ENCODE measurements at regions not wholly inside any gene's neighbourhood (a gene's known extent, or its start where the extent isn't known, plus 50 kb on each side); places are given as distances from the start of the nearest gene placed in this dataset.

DNA sequence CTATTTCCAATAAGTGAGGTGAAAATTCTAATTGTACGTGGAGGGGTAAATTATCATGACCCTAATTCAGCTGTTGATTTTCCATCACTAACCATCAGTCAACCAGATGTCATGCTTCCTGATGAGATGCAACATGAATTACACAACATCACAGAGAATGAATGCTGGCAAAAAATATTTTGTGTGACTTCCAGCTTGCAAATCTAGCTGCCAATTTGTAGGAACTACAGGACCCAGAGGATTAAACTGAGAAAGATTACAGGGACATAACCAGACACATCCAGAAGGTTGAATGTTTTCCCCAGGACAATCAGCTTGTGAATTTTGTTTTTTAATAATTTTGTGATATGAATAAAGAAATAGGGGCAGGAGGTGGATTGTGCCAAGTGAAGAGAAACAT is 349.0 kb upstream of the ATP10A start (continued):
- no peak for TF ChIP-seq ZFP36 (IDR thresholded peaks at IDR 0.05; ENCODE audit: borderline replicate concordance, partially characterized antibody)
- TF ChIP-seq TFCP2L1 (CRISPR knock-in tag; IDR thresholded peaks at IDR 0.05) = no peak
- TF ChIP-seq CHD4 (IDR thresholded peaks at IDR 0.05; ENCODE audit: borderline replicate concordance) = no peak
- TF ChIP-seq ZC3H11A (IDR thresholded peaks at IDR 0.05) = no peak
- no peak for TF ChIP-seq POLR2AphosphoS2 (conservative IDR thresholded peaks at IDR 0.05; ENCODE audit: low read length)
- TF ChIP-seq CBX2 (IDR thresholded peaks at IDR 0.05; ENCODE audit: borderline replicate concordance, low read depth) = no peak
- no peak for TF ChIP-seq NFE2L2 (conservative IDR thresholded peaks at IDR 0.05; ENCODE audit: low read length)

- no peak overlapping the region for H3K4me2 ChIP-seq
- no peak overlapping the region for H3K27ac ChIP-seq
- H3K4me3 ChIP-seq = no peak overlapping the region
- no peak for DNase-seq (ENCODE audit: low read depth in 1 of 2, low spot score in 1 of 2)
- FAIRE-seq = no peak
- no peak for ATAC-seq
- WGBS (ENCODE audit: missing lambda C conversion rate) = 4% methylated on average over 3 of the region's 3 CpGs
- H3K9me3 ChIP-seq = no peaks in the 10 kb centered on the region
- TF ChIP-seq, protein P1, sequence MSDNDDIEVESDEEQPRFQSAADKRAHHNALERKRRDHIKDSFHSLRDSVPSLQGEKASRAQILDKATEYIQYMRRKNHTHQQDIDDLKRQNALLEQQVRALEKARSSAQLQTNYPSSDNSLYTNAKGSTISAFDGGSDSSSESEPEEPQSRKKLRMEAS (IDR thresholded peaks at IDR 0.05) = no peak
- POLR2A ChIA-PET = no interaction called here
- CTCF ChIA-PET = interaction anchor here (1.3 kb wide), 1 partner anchor 50 kb away, joined by 3 read pairs; no protein-coding TSS in a partner anchor
- no peaks in the 10 kb centered on the region for H3K4me1 ChIP-seq
These were observed 347.9 kb upstream of the ATP10A start for GRCh38 chr15:26210980-26211379.

- TF ChIP-seq ZFP36 (IDR thresholded peaks at IDR 0.05; ENCODE audit: borderline replicate concordance, partially characterized antibody) (no peak), POLR2A (IDR thresholded peaks at IDR 0.05; ENCODE audit: low read length) (no peak), CBX8 (IDR thresholded peaks at IDR 0.05) (no peak), FOXS1 (CRISPR knock-in tag; IDR thresholded peaks at IDR 0.05) (no peak), EHMT2 (IDR thresholded peaks at IDR 0.05; ENCODE audit: low read depth) (no peak)
- TF ChIP-seq, protein P2, sequence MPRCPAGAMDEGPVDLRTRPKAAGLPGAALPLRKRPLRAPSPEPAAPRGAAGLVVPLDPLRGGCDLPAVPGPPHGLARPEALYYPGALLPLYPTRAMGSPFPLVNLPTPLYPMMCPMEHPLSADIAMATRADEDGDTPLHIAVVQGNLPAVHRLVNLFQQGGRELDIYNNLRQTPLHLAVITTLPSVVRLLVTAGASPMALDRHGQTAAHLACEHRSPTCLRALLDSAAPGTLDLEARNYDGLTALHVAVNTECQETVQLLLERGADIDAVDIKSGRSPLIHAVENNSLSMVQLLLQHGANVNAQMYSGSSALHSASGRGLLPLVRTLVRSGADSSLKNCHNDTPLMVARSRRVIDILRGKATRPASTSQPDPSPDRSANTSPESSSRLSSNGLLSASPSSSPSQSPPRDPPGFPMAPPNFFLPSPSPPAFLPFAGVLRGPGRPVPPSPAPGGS (IDR thresholded peaks at IDR 0.05) = no peak
- TF ChIP-seq, protein P3, sequence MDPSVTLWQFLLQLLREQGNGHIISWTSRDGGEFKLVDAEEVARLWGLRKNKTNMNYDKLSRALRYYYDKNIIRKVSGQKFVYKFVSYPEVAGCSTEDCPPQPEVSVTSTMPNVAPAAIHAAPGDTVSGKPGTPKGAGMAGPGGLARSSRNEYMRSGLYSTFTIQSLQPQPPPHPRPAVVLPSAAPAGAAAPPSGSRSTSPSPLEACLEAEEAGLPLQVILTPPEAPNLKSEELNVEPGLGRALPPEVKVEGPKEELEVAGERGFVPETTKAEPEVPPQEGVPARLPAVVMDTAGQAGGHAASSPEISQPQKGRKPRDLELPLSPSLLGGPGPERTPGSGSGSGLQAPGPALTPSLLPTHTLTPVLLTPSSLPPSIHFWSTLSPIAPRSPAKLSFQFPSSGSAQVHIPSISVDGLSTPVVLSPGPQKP (IDR thresholded peaks at IDR 0.05; ENCODE audit: low read depth, low read length) = no peak
- TF ChIP-seq, protein P1 (IDR thresholded peaks at IDR 0.05) = no peak
- FAIRE-seq (no peak), ATAC-seq (no peak), DNase-seq (ENCODE audit: low read depth in 1 of 2, low spot score in 1 of 2) (no peak)
- POLR2A ChIA-PET = no interaction called here
- CTCF ChIA-PET = interaction anchor here (0.6 kb wide), 1 partner anchor 493 kb away, joined by 4 read pairs; no protein-coding TSS in a partner anchor
- H3K9me3 ChIP-seq = no peaks in the 10 kb centered on the region
- H3K4me1 ChIP-seq = no peaks in the 10 kb centered on the region
- 28% methylated on average over 9 of the region's 9 CpGs for WGBS (ENCODE audit: missing lambda C conversion rate)
- no peak overlapping the region for H3K4me3 ChIP-seq
- H3K4me2 ChIP-seq = no peak overlapping the region
- no peak overlapping the region for H3K27ac ChIP-seq
These were observed 338.2 kb upstream of the ATP10A start for GRCh38 chr15:26201177-26201858.

- no peak overlapping the region for H3K27ac ChIP-seq
- DNase-seq (ENCODE audit: low read depth in 1 of 2, low spot score in 1 of 2) = no peak
- H3K4me2 ChIP-seq = no peak overlapping the region
- H3K4me3 ChIP-seq = no peak overlapping the region
- H3K9me3 ChIP-seq = no peaks in the 10 kb centered on the region
- no peak for ATAC-seq
- no peak for FAIRE-seq
- H3K4me1 ChIP-seq = no peaks in the 10 kb centered on the region
- 17% methylated on average over 8 of the region's 8 CpGs for WGBS (ENCODE audit: missing lambda C conversion rate)
- POLR2A ChIA-PET = no interaction called here
- CTCF ChIA-PET = interaction anchor here (0.6 kb wide), 1 partner anchor 503 kb away, joined by 4 read pairs; no protein-coding TSS in a partner anchor
- TF ChIP-seq FOSB (CRISPR knock-in tag; IDR thresholded peaks at IDR 0.05) (no peak), CBX2 (IDR thresholded peaks at IDR 0.05; ENCODE audit: borderline replicate concordance, low read depth) (no peak), CEBPB (IDR thresholded peaks at IDR 0.05) (no peak), POLR2A (IDR thresholded peaks at IDR 0.05; ENCODE audit: low read length) (no peak), MYC (IDR thresholded peaks at IDR 0.05; ENCODE audit: borderline replicate concordance, low read length) (no peak), EHF (CRISPR knock-in tag; IDR thresholded peaks at IDR 0.05) (no peak), ZSCAN20 (CRISPR knock-in tag; IDR thresholded peaks at IDR 0.05) (no peak), MAZ (IDR thresholded peaks at IDR 0.05; ENCODE audit: borderline replicate concordance, low read depth, low read length) (no peak), SREBF2 (IDR thresholded peaks at IDR 0.05) (no peak), HES2 (IDR thresholded peaks at IDR 0.05) (no peak), MAFK (IDR thresholded peaks at IDR 0.05; ENCODE audit: partially characterized antibody) (no peak), KDM1A (IDR thresholded peaks at IDR 0.05; ENCODE audit: low read depth) (no peak), RAD21 (conservative IDR thresholded peaks at IDR 0.05 in 1 of 2, IDR thresholded peaks at IDR 0.05 in 1 of 2) (no peak), HMGXB4 (CRISPR knock-in tag; IDR thresholded peaks at IDR 0.05; ENCODE audit: borderline replicate concordance) (no peak), CBX8 (IDR thresholded peaks at IDR 0.05) (no peak), CHD4 (IDR thresholded peaks at IDR 0.05; ENCODE audit: borderline replicate concordance) (no peak)
These were observed 337.3 kb upstream of the ATP10A start for GRCh38 chr15:26200427-26200826.

Measured in A549 (cell line).